Lung microvascular endothelial cell (primary cell): ENCODE measurements at regions not wholly inside any gene's neighbourhood (a gene's known extent, or its start where the extent isn't known, plus 50 kb on each side); places are given as distances from the start of the nearest gene placed in this dataset.
"Not testable (repeated sequence)": the region's sequence is repeated elsewhere in the genome, so short reads cannot be mapped to it uniquely, and the experiment has no call there.

Source experiments
- DNase-seq, 2 donors: peaks; one replicate each; pipeline versions ENCODE4 v3.0.0 to v3.0.0-alpha.2; 2010; ENCODE audit warnings: low read depth in 2 of 2

- DNase-seq, result no peak
Observed at GRCh38 chr4:24209131-24209530, 319.3 kb upstream of the PPARGC1A start.

GRCh38 chr4:24208691-24209090, 318.8 kb upstream of the PPARGC1A start:
- no peak for DNase-seq

GRCh38 chr4:24204708-24205107, 314.9 kb upstream of the PPARGC1A start:
- DNase-seq, result not testable (repeated sequence)

- DNase-seq, result no peak
Observed at GRCh38 chr4:24203926-24204325, 314.1 kb upstream of the PPARGC1A start.

- DNase-seq, result no peak
Observed at GRCh38 chr4:24202579-24202978, 312.7 kb upstream of the PPARGC1A start.

- DNase-seq, result no peak
Observed at GRCh38 chr4:24197955-24198354, 308.1 kb upstream of the PPARGC1A start.

GRCh38 chr4:24196785-24197184, 306.9 kb upstream of the PPARGC1A start:
- DNase-seq, result no peak

- DNase-seq, result no peak
Observed at GRCh38 chr4:24195991-24196736, 306.3 kb upstream of the PPARGC1A start.

- DNase-seq, result no peak
Observed at GRCh38 chr4:24192018-24192641, 302.3 kb upstream of the PPARGC1A start.

- no peak for DNase-seq
Observed at GRCh38 chr4:24190761-24191695, 301.2 kb upstream of the PPARGC1A start.

- no peak for DNase-seq
Observed at GRCh38 chr4:24188459-24188858, 298.6 kb upstream of the PPARGC1A start.

- DNase-seq, result no peak
Observed at GRCh38 chr4:24186466-24186865, 296.6 kb upstream of the PPARGC1A start.

- no peak for DNase-seq
Observed at GRCh38 chr4:24181005-24181404, 291.2 kb upstream of the PPARGC1A start.

GRCh38 chr4:24180586-24180985, 290.7 kb upstream of the PPARGC1A start:
- no peak for DNase-seq

- no peak for DNase-seq
Observed at GRCh38 chr4:24179201-24179840, 289.5 kb upstream of the PPARGC1A start.

GRCh38 chr4:24177443-24177842, 287.6 kb upstream of the PPARGC1A start:
- DNase-seq, result not testable (repeated sequence)

- DNase-seq, result no peak
Observed at GRCh38 chr4:24175707-24176106, 285.9 kb upstream of the PPARGC1A start.

- DNase-seq, result no peak
Observed at GRCh38 chr4:24174602-24175001, 284.8 kb upstream of the PPARGC1A start.

GRCh38 chr4:24172406-24172805, 282.6 kb upstream of the PPARGC1A start:
- no peak for DNase-seq

GRCh38 chr4:24169956-24170355, 280.1 kb upstream of the PPARGC1A start:
- DNase-seq, result no peak

- no peak for DNase-seq
Observed at GRCh38 chr4:24168658-24169057, 278.8 kb upstream of the PPARGC1A start.

GRCh38 chr4:24166501-24166900, 276.7 kb upstream of the PPARGC1A start:
- DNase-seq, result no peak
